LNCaP clone FGC (cell line): ENCODE measurements at regions not wholly inside any gene's neighbourhood (a gene's known extent, or its start where the extent isn't known, plus 50 kb on each side); places are given as distances from the start of the nearest gene placed in this dataset.
"Not testable (repeated sequence)": the region's sequence is repeated elsewhere in the genome, so short reads cannot be mapped to it uniquely, and the experiment has no call there.

Source experiments
- DNase-seq: peaks from one replicate; pipeline ENCODE4 v3.0.0-alpha.2; 2011; ENCODE audit warnings: low read depth
- H3K4me3 ChIP-seq: 2 replicates; pipeline ENCODE4 v1.5.1; 2011; ENCODE audit warnings: mild to moderate bottlenecking, low read depth, low read length, control low read depth
- TF ChIP-seq, protein P1 (sequence below): IDR thresholded peaks from 2 replicates; pipeline ENCODE4 v1.5.1; 2012; ENCODE audit warnings: mild to moderate bottlenecking; ENCODE audit not compliant: control insufficient read depth, insufficient read depth; ENCODE audit errors: extremely low read depth

DNA sequence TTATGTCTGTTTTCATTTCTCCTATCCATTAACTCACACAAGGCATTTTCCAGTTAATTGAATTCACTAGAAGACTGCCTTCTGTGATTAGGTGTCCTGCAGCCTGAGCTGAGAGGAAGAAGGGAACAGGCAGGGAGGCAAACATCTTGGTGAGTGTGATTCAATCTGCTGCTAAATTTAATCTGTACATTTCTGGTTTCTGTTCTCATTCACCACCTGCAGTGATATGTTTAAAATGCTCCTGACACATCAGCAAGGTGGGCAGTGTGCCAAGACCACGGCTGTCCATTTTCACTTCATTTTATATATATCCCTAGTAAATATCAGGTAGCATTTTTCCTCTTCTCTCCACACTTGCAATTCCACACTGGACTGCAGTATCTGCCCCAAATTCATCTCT lies 416.5 kb downstream of the TMEM135 start:
- TF ChIP-seq, protein P1, sequence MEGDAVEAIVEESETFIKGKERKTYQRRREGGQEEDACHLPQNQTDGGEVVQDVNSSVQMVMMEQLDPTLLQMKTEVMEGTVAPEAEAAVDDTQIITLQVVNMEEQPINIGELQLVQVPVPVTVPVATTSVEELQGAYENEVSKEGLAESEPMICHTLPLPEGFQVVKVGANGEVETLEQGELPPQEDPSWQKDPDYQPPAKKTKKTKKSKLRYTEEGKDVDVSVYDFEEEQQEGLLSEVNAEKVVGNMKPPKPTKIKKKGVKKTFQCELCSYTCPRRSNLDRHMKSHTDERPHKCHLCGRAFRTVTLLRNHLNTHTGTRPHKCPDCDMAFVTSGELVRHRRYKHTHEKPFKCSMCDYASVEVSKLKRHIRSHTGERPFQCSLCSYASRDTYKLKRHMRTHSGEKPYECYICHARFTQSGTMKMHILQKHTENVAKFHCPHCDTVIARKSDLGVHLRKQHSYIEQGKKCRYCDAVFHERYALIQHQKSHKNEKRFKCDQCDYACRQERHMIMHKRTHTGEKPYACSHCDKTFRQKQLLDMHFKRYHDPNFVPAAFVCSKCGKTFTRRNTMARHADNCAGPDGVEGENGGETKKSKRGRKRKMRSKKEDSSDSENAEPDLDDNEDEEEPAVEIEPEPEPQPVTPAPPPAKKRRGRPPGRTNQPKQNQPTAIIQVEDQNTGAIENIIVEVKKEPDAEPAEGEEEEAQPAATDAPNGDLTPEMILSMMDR, result no peak
- no peak overlapping the region for H3K4me3 ChIP-seq
- no peak for DNase-seq

DNA sequence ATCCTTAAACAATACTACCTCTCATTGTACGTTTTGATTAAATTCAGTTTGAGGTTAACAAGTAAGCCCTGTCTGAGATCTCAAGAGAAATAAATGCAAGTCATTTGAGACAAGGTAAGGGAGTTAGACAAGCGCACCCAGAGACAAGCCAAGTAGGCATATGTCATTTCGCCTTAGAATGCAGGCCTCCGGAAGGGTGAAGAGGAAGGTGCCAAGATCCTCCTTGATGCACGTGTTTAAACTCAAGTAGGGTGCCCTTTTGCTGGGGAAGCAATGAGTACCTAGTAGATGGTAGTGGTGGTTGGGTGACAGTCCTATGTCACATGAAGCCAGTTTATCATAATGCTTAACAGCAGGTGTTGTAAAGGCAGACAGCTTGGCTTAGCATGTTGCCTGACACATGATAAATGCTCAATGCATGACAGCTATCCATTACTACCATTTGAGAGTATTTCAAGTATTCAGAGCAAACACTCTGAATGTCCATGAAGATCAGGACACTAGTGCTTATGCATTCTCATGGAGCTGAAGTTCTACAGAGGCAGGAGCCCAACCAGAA lies 415.9 kb downstream of the TMEM135 start:
- TF ChIP-seq, protein P1, result no peak
- no peak overlapping the region for H3K4me3 ChIP-seq
- DNase-seq, result no peak

DNA sequence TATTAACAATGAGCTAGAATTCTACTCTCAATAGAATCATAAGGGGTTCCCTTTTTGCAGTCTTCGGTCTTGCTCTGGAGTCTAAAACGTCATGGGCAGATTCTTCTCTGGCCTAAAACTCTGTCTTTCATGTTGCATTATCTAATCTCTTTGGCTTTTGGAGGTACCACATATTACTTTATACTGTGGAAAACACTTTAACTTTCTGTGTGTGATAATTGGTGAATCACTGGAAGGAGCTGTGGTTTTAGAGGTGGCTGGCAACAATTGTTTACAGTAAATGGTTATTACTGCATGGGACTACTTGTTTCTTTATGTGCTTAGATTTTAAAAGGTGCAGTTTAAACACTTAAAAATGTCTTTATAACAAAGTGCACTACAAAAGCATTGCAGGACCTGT lies 414.3 kb downstream of the TMEM135 start:
- H3K4me3 ChIP-seq, DNase-seq: not testable (repeated sequence)

DNA sequence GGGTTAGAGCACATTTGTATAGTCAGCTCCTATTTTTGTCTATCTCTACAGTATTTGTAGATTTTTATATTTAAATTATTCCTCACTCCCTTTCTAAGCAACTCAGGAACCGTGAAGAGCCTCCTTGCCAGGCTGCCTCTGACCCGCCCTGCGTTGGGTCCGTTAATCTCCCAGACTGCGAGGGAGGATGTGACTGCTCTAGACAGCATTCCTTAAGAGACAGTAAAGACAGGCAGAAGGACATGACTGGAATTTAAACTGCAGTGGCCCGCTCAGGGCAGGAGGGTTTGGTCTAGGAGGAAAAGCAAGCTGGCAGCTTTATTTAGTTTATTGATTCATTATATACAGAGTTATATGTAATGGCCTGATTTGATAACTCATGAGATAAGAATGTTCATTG lies 413.7 kb downstream of the TMEM135 start:
- no peak overlapping the region for H3K4me3 ChIP-seq
- TF ChIP-seq, protein P1, result no peak
- DNase-seq, result no peak

DNA sequence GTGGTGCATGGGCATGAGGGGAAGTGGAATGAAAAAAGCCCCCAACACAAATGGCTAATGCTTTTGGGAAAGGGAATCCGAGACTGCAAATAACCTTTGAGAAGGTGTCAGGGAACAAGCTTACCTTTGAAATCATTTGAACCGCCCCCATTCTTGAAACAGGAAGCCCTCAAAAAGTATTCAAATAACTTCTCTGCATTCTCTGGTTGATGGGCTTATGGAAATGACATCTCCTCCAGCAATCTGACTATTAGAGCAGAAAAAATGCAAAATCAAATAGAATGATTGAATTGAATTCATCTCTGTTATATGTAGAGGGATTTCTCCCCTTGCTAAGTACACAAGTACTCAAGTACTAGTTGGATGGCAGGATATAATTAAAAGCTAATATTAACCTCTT lies 409.9 kb downstream of the TMEM135 start:
- no peak overlapping the region for H3K4me3 ChIP-seq
- TF ChIP-seq, protein P1, result no peak
- DNase-seq, result no peak

DNA sequence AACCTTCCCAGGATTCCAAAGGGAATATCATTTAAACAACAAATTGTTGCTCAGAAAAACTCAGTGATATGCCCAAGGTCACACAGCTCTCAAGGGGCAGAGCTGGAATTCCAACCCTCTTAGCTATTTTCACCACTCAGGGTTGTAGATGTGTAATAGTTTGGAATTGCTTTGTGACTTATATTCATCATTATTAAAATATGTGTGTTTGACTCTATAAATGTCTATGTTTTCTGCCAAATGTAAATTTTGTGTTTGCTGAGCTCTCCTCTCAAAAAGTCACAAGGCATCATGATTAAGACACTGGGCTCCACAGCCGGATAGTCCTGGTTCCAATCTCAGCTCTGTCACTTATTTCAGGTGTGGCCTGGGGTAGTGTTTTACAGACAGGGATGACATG lies 407.3 kb downstream of the TMEM135 start:
- TF ChIP-seq, protein P1, result no peak
- H3K4me3 ChIP-seq, result no peak overlapping the region
- no peak for DNase-seq

DNA sequence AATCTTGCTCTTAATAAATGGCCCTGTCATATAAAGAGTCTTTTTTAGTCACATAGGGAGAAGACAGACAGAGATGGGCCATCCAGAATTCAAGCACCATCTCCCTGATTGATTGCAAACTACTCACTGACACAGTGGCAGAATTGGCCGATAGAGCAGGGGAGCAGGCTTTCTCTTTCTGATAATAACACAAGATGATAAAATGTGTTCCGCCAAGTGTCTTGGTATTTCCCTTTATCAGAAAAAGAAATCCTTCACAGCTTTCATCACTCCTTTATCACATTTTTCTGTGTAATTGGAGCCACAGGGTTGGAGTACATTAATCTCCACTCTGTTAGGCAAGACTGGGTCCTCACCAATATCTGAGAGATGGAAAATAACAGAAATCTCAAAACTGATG lies 406.0 kb downstream of the TMEM135 start:
- TF ChIP-seq, protein P1, result no peak
- H3K4me3 ChIP-seq, result no peak overlapping the region
- no peak for DNase-seq
